HG03039 (cell line): ENCODE measurements at regions not wholly inside any gene's neighbourhood (a gene's known extent, or its start where the extent isn't known, plus 50 kb on each side); places are given as distances from the start of the nearest gene placed in this dataset.

Source experiments
- ATAC-seq: cut with Tn5 transposase; IDR thresholded peaks from one replicate; pipeline ENCODE4 v1.9.1; 2021; ENCODE audit warnings: mild to moderate bottlenecking, moderate library complexity; ENCODE audit not compliant: unreplicated experiment

DNA sequence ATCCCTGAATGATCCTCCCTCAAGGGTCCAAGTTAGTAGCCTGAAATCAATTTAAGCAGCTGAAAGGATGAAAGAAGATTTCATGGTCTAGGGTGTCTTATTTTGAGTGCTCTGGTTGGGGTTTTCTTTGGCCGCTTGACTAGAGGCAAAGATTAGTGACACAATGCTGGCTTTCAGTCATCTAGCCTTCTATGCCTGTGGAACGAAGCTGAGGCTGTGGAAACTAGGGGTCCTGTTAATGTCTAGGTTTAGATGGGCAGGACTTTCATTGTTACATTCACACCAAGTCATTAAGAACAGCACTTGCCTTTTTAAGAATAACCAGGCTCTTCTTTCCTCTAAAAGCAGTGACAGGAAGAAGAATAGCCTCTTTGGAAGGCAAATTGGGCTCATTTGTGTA lies 253.8 kb upstream of the E2F7 start:
- no peak for ATAC-seq

DNA sequence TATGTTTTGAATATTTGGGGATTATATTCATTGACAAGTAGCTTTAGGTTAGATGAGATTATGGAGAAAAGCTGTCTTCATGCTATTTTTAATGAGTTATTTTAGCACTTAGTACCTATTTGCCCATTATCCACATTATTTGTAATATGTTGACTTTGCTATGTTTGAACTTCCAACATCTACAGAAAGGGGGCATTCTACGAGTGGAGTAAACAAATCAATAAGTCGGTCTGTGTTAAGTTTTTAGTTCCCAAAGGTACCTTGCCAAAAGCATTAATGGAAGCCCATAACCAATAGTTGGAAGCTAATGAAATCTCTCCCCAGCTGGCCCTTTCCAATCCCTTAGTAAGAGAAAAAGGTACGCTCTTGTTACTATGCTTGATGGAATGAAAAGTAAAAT lies 250.0 kb upstream of the E2F7 start:
- no peak for ATAC-seq

DNA sequence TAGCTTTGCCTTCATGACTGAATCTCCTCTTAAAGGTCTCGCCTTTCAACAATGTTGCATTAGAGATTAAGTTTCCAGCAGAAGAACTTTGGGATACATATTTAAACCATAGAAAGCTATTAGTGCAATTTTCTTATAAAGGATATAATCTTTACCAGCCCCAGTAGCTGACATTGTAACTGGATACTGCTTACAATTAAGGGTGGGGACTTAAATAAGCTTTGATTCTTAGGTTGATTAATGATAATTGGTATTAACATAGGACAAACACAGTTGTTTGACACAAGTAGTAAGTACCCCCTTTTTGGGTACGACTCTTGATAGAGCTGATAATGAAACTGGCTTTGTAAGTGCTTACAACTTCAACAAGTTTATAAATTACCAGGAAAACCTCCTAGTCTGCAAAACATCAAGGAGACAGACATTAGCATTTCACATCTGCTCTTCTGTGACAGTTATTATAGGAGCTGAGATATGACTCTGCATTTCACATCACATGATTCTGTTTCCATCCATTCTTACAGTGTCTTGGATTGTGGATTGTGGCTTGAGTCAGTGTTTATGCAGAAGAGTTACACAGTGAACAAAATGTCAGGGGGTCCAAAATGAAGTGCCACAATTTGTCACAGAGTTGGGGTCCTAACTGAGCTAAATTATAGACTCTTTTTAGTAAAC lies 249.1 kb upstream of the E2F7 start:
- ATAC-seq = no peak

DNA sequence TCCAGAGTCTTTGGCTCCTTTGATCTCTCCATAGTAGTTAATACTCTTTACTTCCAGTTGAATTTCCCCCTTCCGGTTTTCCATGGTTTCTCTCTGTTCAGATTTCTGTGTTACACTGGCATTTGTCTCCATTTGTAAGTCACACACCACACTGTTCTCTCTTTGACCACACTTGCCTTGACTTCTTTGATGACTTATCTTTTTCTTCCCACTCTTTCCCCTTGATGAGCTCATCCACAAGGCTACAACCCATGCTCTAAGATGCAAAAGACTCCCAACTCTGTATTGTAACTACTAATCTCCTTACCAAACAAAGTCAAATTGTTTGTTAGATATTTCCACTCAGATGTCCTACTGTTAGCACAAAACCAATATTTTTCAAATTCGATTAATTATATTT lies 242.7 kb upstream of the E2F7 start:
- ATAC-seq = no peak

DNA sequence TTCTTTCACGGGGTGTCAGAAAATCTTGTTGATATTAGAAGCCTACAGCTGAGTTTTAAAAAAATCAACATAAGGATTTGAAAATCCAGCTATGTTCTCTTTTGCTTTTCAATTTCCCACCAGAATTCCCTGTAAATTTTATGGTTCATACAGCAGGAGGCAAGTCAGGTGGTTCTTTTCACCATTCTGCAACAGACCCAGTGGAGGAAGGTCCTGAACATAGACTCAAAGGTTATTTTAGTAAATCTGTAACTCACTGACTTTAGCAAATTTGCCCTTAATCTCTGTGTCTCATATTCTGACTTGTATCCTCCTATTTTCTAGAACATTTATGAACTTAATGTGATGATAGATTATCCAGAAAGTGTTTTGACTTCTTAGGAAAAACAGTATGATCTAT lies 235.4 kb upstream of the E2F7 start:
- no peak for ATAC-seq

DNA sequence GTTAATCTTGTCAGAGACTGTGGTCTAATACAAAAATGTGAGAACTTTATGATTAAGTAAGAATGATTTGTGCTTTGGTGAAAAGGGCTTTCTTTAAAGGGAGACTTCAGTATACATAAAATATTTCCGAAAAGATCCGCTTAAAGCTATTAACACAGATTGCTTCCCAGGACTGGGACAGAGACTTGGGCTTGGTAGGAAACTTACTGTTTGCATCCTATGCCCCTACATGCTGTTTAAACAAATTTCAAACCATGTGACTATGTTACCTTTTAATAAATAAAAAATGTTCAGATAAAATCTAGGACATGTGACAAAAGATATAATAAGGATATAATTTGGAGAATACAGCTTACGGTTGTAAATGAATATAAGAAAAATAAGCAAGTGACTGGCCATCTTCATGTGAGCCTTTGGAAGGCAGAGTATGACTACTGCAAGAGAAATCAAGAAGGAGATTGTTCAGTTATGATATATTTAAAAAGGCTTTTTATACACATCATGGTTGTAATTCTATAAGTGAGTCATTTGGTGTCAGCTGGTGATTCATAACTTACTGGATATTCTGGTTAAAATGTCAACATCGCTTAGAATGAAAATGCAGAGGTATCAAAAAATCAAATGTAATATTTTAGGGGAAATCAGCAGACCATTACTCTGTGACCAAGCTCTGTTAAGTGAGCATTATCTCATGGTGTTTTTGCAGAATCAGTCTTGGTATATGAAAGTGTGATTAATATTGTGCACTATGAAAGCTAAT lies 234.7 kb upstream of the E2F7 start:
- ATAC-seq = no peak

DNA sequence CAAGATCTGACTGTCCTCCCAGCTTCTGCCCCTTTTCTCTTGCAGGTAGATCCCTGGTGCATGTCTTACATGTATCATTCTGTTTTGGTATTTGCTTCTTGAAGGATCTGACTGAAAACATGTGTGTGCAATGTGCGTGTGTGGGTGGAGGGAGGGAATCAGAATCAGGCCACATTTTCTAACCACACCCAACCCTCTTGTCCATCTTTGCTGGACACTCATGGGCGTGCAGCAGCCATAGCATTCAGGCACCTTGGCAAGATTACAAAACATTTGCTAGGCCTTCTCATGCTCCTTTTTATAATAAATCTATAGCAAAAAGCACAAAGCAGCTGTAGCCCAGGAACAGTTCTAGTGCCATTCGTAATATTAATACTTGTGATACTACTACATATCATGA lies 233.6 kb upstream of the E2F7 start:
- no peak for ATAC-seq

DNA sequence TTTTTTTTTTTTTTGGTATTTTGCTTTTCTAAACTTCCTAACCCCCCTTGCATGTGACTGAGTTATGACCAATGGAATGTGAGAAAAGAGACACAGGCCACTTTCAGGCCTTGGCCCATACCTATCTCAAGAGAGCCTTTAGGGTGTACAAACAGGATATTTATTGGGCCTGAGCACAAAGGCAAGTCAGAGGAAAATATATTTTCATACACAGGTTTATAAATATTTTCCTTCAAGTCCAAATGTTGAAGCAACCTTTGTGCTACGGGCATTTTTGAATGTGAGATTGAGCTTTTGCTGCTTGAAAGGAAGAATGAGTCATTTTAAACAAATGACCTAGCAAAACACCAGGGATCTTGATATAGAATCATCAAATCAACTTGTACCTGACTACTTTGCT lies 228.6 kb upstream of the E2F7 start:
- ATAC-seq = no peak

DNA sequence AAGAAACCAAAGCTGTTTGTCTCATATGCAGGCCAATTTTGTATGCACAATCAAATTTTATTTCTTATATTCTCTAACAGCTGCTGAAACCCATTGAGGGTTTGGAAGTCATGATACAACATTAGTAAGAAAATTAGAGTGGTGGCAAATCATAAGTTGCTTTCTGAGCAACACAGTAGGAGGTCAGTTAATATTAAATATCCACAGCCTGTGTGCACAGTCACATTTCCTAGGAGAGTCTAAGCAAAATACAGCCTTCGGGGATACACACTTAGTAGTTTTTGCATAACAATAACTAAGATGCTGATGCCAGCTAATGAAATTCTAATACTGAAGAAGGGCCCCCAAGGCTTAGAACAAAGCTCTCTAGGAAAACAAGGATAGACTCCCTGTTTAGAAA lies 209.6 kb upstream of the E2F7 start:
- no peak for ATAC-seq

DNA sequence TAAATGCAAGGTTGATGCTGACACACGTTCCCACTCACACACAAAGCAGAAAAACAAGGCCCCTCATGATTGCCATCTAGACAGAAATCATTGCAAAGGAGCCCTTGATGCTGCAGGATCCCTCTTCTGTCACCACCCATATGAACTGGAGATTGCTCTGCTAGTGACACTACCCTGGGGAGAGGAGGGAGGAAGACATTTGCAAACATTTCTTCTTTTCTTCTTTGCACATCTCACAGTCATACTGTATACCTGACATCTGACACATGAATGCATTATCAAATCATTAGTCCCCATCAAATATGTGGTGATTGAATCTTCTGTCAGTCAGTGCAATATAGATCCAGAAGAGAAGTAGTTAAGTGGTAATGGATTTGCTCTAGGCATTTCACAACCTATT lies 208.5 kb upstream of the E2F7 start:
- ATAC-seq = no peak

DNA sequence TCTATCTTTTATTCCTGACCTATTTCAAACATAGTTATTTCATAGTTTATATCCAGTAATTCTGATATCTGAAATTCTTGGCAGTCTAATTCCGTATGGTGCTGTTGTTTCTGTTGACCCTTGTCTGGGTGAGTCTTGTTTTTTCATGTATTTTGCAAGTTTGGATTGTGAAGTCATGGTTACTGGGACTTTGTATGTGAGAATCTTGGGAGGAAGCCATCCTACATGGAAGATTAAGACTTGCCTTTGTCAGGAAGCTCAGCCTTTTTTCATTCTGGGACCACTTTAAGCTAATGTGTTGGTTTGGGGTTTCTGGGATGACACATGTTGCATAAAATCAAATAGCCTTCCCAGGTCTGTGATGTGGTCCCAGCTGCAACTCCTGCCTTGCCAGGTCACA lies 191.6 kb upstream of the E2F7 start:
- ATAC-seq = no peak

DNA sequence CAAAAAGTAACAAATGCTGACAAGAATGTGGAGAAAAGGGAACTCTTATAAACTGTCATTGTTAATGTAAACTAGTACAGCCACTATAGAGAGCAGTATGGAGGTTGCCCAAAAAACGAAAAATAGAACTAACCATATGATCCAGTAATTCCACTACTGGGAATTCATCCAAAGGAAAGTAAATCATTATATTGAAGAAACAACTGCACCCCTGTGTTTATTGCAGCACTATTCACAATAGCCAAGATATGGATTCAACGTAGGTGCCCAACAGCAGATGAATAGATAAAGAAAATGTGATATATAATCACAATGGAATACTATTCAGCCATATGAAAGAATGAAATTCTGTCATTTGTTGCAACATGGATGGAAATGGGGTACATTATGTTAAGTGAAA lies 188.0 kb upstream of the E2F7 start:
- no peak for ATAC-seq

DNA sequence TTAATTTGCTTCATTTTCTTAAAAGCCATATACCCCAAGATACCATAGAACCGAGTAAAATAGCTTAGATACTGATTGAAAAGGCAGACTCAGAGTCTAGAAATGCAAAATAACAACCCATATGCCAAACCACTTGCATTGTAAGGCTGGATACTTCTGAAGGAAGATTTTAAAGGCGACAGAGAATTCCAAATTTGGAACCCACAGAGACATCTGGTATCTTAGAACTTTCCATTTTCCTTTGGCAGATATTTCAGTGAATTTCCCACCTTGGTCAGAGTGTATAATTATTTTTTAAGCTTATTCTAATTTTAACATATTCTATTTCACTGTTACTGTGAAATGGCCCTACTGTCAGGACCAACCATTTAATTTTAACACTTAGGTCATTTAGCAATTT lies 186.4 kb upstream of the E2F7 start:
- ATAC-seq = no peak

DNA sequence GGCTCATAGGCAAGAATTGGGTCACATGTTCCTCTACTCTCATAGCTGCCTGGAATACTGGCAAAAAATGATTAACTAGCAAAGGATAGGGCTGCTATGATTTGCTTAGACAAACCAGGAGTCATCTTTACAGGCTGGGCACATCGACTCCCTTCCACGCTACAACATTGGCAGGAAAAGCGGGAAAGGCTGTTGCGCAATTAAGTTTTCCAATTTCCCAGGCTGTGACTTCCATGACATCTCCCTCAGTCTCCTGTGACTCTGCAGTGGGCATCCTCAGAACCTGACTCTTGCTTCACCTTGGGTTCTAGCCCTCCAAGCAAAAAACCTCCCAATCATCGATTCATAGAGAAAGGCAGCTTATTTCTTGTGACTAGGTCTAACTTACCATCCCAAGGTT lies 184.5 kb upstream of the E2F7 start:
- no peak for ATAC-seq

DNA sequence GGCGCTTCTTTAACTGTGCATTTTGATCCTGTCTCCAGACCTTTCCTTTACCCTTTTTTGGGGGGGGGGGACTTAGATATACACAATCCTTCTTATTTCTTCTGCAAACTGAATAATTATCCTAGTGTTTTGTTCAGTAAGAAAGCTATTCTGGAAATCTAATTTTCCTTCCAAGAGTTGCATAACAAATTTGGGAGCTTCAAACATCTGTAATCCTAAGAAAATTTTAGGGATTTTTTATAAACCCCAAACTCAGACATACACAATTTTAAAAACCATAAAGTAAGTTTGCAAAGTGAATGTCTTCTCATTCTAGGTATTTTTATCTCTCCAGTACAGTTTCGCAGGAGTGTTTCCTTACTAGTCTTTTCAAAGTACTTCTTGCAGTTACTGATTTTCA lies 182.7 kb upstream of the E2F7 start:
- ATAC-seq = no peak

DNA sequence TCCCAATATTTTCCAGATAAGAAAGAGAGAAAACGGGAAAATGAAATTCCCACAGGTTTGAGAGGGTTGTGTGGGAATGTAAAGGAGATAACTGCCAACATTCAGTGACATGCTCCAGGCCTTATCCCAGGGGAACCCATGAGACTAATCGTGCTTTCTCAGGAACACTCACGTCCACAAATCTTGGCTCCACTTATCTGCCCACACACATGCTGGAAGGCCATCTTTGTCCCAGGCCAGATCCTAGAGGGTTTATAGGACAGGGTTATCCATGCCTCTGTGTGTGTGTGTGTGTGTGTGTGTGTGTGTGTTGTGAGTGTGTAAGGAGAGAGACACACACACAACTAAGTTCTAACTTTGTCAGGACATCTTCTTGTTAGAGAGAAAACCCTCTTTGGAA lies 182.2 kb upstream of the E2F7 start:
- no peak for ATAC-seq

DNA sequence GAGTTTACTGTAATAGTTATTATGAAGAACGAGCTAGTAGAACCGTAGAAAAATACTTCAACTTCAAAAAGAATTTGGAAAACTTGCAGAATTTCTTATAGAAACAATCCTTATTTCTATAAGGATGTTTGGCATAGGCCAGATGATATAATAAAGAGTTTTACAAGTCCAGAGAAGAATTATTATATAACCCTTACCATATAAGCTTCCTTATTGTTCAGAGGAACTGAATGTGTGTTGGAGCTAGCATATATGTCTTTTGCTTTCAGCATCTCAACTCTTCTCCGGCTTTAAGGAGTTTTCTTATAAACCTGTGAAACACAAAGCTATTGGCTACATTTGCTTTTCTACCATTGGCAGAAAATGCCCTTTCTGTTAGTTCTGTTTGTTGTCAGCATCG lies 178.0 kb upstream of the E2F7 start:
- no peak for ATAC-seq

DNA sequence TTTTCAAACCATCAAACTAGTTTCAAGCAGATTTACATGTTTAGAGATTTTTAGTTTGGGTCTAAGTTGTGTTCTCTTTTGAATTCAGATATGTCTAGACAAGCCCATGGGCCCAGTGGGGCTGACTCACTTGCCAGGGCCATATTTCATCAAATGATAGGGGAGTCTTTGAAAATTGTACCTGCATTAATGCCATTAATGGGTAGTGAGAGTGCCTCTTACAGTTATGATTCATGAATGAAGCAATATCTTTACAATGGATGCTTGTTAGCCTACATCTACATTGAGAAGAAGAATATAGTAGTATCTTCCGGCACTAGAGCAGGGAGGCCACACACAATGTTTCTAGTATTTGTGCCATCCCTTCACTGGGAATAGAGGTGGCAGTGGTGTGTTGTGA lies 174.2 kb upstream of the E2F7 start:
- ATAC-seq = no peak

DNA sequence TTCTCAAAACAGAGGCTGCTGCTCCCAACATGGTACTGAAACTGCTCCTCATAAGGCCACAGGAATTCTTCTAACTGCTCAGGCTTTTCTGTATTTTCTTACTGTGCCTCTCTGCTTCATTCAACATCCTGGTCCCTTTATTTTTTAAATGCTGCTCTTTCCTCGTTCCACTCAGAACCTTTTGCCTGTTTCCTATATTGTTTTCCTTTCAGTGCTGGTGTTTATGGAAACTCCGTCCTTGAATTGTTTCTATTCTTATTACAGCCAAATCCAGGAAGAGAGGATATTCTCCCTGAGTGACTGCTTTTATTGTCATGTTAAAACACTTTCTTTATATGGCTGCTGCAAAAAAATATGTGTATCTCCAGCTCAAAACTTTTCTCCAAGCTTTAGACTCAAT lies 173.0 kb upstream of the E2F7 start:
- ATAC-seq = no peak

DNA sequence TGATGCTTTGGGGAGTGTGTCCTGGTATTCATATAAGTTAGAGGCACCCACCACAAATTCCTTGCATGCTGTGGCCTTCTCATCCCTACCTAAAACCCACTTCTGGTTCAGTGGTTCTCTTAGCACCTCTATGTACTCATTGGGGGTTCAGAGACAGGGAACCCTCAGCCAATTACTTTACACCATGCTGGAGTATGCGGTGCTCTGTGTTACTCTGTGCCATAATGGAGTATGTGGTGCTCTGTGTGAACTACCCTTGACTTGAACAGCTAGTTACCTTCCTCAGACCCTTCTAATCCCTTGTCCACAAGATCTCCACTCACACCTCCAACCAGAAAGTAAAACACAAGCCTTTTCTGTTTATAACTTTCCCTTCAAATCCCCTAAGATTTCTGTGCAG lies 172.5 kb upstream of the E2F7 start:
- no peak for ATAC-seq

DNA sequence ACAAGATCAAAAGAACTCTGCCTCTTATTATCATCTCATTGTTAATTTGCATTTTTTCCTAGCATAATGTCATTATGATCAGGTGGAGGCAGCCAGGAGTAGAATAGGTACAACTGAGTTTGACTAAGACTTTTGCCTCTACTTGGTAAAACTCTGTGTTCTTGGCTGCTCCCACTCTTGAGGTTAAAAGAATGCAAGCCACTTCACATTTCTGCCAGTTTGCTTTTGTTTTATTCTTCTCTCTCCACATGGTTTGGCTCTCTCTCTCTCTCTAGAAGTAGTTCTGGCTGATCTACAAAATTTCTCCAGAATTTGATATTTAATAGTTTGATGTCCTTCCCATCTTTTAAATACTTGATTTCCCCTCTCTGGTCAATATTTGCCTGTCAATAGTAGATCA lies 170.7 kb upstream of the E2F7 start:
- no peak for ATAC-seq

DNA sequence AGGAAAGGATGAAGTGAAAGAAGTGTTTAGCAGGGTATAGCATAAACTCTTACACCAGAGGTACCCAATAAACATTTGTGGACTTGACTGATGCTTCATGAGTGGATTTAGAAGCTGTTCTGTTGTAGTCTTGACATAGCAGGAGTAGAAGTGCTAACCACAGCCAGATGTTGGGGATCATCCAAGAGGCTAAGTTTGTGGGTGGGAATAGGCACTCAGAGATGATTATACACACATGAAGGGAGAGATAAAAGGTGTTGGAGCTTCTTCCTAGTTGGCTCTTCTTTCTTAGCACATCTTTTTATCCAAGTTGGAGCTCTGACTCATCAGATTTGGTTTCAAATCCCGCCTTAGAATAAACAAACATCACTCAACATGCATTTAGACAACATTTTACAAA lies 166.7 kb upstream of the E2F7 start:
- ATAC-seq = no peak

DNA sequence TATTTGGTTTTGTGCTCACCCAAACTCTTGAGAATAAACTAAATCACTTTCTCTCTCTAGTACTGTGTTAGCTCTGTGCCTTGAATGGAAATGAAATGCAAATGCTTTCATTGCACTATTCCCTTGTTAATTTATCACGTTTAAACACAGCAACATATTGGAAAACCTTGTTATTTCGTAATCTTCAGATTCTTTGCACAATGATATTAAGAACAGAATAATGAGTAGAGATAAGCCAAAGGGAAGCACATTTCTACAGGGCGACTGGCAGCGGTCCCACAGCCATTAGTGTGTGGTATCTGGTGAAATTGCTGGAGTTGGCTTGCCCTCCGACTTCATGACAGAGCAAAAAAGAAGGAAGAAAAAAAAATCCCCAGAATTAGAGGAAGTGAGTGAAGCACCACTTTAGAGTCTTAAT lies 166.1 kb upstream of the E2F7 start:
- no peak for ATAC-seq
